IMR-90 (cell line): ENCODE measurements at regions not wholly inside any gene's neighbourhood (a gene's known extent, or its start where the extent isn't known, plus 50 kb on each side); places are given as distances from the start of the nearest gene placed in this dataset.

Source experiments
- ATAC-seq: fragments of 200-7000 bp; cut with Tn5 transposase; 2 replicates; pipeline ENCODE4 v1.9.1; 2020; ENCODE audit warnings: low read depth, mild to moderate bottlenecking, moderate library complexity
- BruUV-seq: library from RNA; stranded (reverse); fragments of 400-500 nt; replicated peaks from 2 replicates; lab custom pipeline; 2021; lab: Mats Ljungman, UMichigan
- CTCF ChIA-PET: fragments of 300-600 bp; formaldehyde crosslinking; extraction: SDS; loops from one replicate; lab custom pipeline; 2021; ENCODE audit warnings: antibody characterized with exemption; lab: Yijun Ruan, JAX
- POLR2A ChIA-PET: fragments of 300-600 bp; sonication (Branson Sonifier 250); formaldehyde crosslinking; loops from one replicate; lab custom pipeline; 2022; ENCODE audit warnings: antibody characterized with exemption; ENCODE audit not compliant: unreplicated experiment; lab: Charles Lee
- DNase-seq: peaks from one replicate; pipeline ENCODE4 v3.0.0; 2013
- H2AFZ ChIP-seq: replicated peaks from 2 replicates; pipeline ENCODE3; 2013; ENCODE audit warnings: low read length, mild to moderate bottlenecking; ENCODE audit not compliant: poor library complexity
- H2AK5ac ChIP-seq: 2 replicates; pipeline ENCODE4 v1.6.1; 2013; ENCODE audit warnings: low read depth, low read length, inconsistent platforms
- H2AK9ac ChIP-seq: replicated peaks from 2 replicates; pipeline ENCODE3; 2013; ENCODE audit warnings: mild to moderate bottlenecking, low read depth, low read length, moderate library complexity; ENCODE audit not compliant: poor library complexity
- H2BK120ac ChIP-seq: 2 replicates; pipeline ENCODE4 v1.6.1; 2013; ENCODE audit warnings: low read depth, low read length, inconsistent platforms
- H2BK15ac ChIP-seq: 3 replicates; pipeline ENCODE4 v1.6.1; 2013; ENCODE audit warnings: low read depth, low read length, inconsistent platforms
- H2BK20ac ChIP-seq: 2 replicates; pipeline ENCODE4 v1.6.1; 2013; ENCODE audit warnings: low read depth, mild to moderate bottlenecking, inconsistent platforms, low read length, moderate library complexity
- H2BK5ac ChIP-seq: 2 replicates; pipeline ENCODE4 v1.6.1; 2013; ENCODE audit warnings: mild to moderate bottlenecking, low read depth, low read length, inconsistent platforms; ENCODE audit not compliant: poor library complexity, severe bottlenecking
- H3K14ac ChIP-seq: replicated peaks from 2 replicates; pipeline ENCODE4 v1.6.1; 2013; ENCODE audit warnings: low read depth, low read length, inconsistent platforms
- H3K18ac ChIP-seq: 2 replicates; pipeline ENCODE4 v1.6.1; 2013; ENCODE audit warnings: low read depth, low read length, control low read depth
- H3K23ac ChIP-seq: 2 replicates; pipeline ENCODE4 v1.6.1; 2013; ENCODE audit warnings: low read depth, low read length, inconsistent platforms
- H3K27ac ChIP-seq: 2 replicates; pipeline ENCODE4 v1.5.1; 2013; ENCODE audit warnings: mild to moderate bottlenecking, control low read depth, low read length; ENCODE audit not compliant: insufficient read depth
- H3K27me3 ChIP-seq: 2 replicates; pipeline ENCODE4 v1.6.1; 2013; ENCODE audit warnings: low read length; ENCODE audit not compliant: control insufficient read depth, insufficient read depth
- H3K36me3 ChIP-seq: 2 replicates; pipeline ENCODE4 v1.6.1; 2013; ENCODE audit warnings: low read length, mixed read lengths; ENCODE audit not compliant: control insufficient read depth, insufficient read depth
- H3K4ac ChIP-seq: 2 replicates; pipeline ENCODE4 v1.6.1; 2013; ENCODE audit warnings: low read depth, low read length, inconsistent platforms
- H3K4me1 ChIP-seq: 2 replicates; pipeline ENCODE4 v1.6.1; 2013; ENCODE audit warnings: low read length, mixed read lengths; ENCODE audit not compliant: control insufficient read depth, insufficient read depth
- H3K4me2 ChIP-seq: 2 replicates; pipeline ENCODE4 v1.6.1; 2013; ENCODE audit warnings: low read depth, mild to moderate bottlenecking, control low read depth, low read length, moderate library complexity
- H3K4me3 ChIP-seq: 2 replicates; pipeline ENCODE4 v1.5.1; 2013; ENCODE audit warnings: low read depth, mild to moderate bottlenecking, control low read depth, low read length, moderate library complexity; ENCODE audit not compliant: insufficient read depth
- H3K56ac ChIP-seq: 2 replicates; pipeline ENCODE4 v1.6.1; 2013; ENCODE audit warnings: low read length, inconsistent platforms; ENCODE audit not compliant: insufficient read depth; ENCODE audit errors: extremely low read depth
- H3K79me1 ChIP-seq, 2 experiments: 2 replicates each; pipeline ENCODE4 v1.6.1; 2013; ENCODE audit warnings: low read length in 2 of 2, inconsistent platforms in 1 of 2, low read depth in 1 of 2
- H3K9ac ChIP-seq: 2 replicates; pipeline ENCODE4 v1.6.1; 2013; ENCODE audit warnings: low read depth, low read length, control low read depth
- H3K9me1 ChIP-seq: 2 replicates; pipeline ENCODE4 v1.6.1; 2013; ENCODE audit warnings: low read length, inconsistent platforms; ENCODE audit not compliant: insufficient read depth
- H3K9me3 ChIP-seq: 2 replicates; pipeline ENCODE4 v1.6.1; 2013; ENCODE audit warnings: low read length; ENCODE audit not compliant: control insufficient read depth, insufficient read depth
- H4K20me1 ChIP-seq: 2 replicates; pipeline ENCODE4 v1.6.1; 2013; ENCODE audit warnings: low read length, inconsistent platforms; ENCODE audit not compliant: insufficient read depth
- H4K5ac ChIP-seq: 2 replicates; pipeline ENCODE4 v1.6.1; 2013; ENCODE audit warnings: mild to moderate bottlenecking, low read depth, low read length, control low read depth
- H4K8ac ChIP-seq, 2 experiments: 2 replicates each; pipeline ENCODE4 v1.6.1; 2013; ENCODE audit warnings: low read depth in 2 of 2, low read length in 2 of 2, control low read depth in 1 of 2, inconsistent platforms in 1 of 2
- H4K91ac ChIP-seq: 2 replicates; pipeline ENCODE4 v1.6.1; 2013; ENCODE audit warnings: low read depth, low read length, inconsistent platforms; ENCODE audit not compliant: insufficient read depth
- BHLHE40 ChIP-seq: fragments of 150-350 bp; IDR thresholded peaks from 2 replicates; pipeline ENCODE4 v1.6.1; 2016; ENCODE audit warnings: mild to moderate bottlenecking, low read depth, low read length
- CEBPB ChIP-seq: IDR thresholded peaks from 2 replicates; pipeline ENCODE4 v1.6.1; 2012; ENCODE audit warnings: low read depth, low read length, improper control_type of control experiment
- CHD1 ChIP-seq: IDR thresholded peaks from 2 replicates; pipeline ENCODE4 v1.6.1; 2012; ENCODE audit warnings: low read depth, low read length, improper control_type of control experiment
- FOS ChIP-seq: fragments of 150-350 bp; IDR thresholded peaks from 2 replicates; pipeline ENCODE4 v1.6.1; 2016; ENCODE audit warnings: low read depth, low read length
- MAFK ChIP-seq: IDR thresholded peaks from 2 replicates; pipeline ENCODE4 v1.6.1; 2012; ENCODE audit warnings: low read depth, low read length, improper control_type of control experiment
- MAZ ChIP-seq: IDR thresholded peaks from 2 replicates; pipeline ENCODE4 v1.6.1; 2012; ENCODE audit warnings: low read depth, mild to moderate bottlenecking, low read length, improper control_type of control experiment, moderate library complexity, borderline replicate concordance
- MXI1 ChIP-seq: IDR thresholded peaks from 2 replicates; pipeline ENCODE4 v1.6.1; 2012; ENCODE audit warnings: low read depth, mild to moderate bottlenecking, low read length, moderate library complexity, borderline replicate concordance
- NFE2L2 ChIP-seq: fragments of 150-350 bp; IDR thresholded peaks from 2 replicates; pipeline ENCODE4 v1.6.1; 2016; ENCODE audit warnings: low read depth, mild to moderate bottlenecking, low read length
- RAD21 ChIP-seq: IDR thresholded peaks from 2 replicates; pipeline ENCODE4 v1.6.1; 2012; ENCODE audit warnings: low read length, improper control_type of control experiment
- RCOR1 ChIP-seq: IDR thresholded peaks from 2 replicates; pipeline ENCODE4 v1.6.1; 2012; ENCODE audit warnings: mild to moderate bottlenecking, low read length, improper control_type of control experiment; ENCODE audit not compliant: insufficient replicate concordance
- RFX5 ChIP-seq: IDR thresholded peaks from 2 replicates; pipeline ENCODE4 v1.8.0; 2012; ENCODE audit warnings: low read depth, mild to moderate bottlenecking, low read length, moderate library complexity
- SMC3 ChIP-seq: fragments of 150-350 bp; IDR thresholded peaks from 2 replicates; pipeline ENCODE4 v1.6.1; 2016; ENCODE audit warnings: low read depth, mild to moderate bottlenecking, antibody characterized with exemption, low read length, moderate library complexity
- WGBS, 2 experiments: methylation state at CpG; one replicate each; pipeline versions ENCODE4 v1.1.5 to v1.1.7; 2013; ENCODE audit warnings: missing lambda C conversion rate in 2 of 2; ENCODE audit not compliant: insufficient read length in 1 of 2; ENCODE audit errors: extremely low coverage in 2 of 2; 5-methylcytosine and 5-hydroxymethylcytosine counted together
- dilution Hi-C: fragments of 300-500 bp; cut with HindIII; formaldehyde crosslinking; loops from one replicate; pipeline ENCODE4 v1.14.3; 2018; ENCODE audit warnings: low sequenced_read_pairs; ENCODE audit not compliant: unreplicated experiment
- in situ Hi-C: fragments of 300-500 bp; cut with MboI; formaldehyde crosslinking; loops from 3 replicates; pipeline ENCODE4 v1.14.3; 2019; ENCODE audit warnings: low sequenced_read_pairs, inconsistent platforms, mixed read lengths
- intact Hi-C: fragments of 100-400 bp; cut with micrococcal nuclease; formaldehyde crosslinking; loops from 2 replicates; pipeline ENCODE4 v1.10.0; 2022
- TF ChIP-seq, protein P1 (sequence below): fragments of 150-350 bp; IDR thresholded peaks from 2 replicates; pipeline ENCODE4 v1.6.1; 2017; ENCODE audit warnings: mild to moderate bottlenecking, antibody characterized with exemption, low read length, low read depth
- TF ChIP-seq, protein P2 (sequence below): fragments of 150-350 bp; IDR thresholded peaks from 2 replicates; pipeline ENCODE4 v1.6.1; 2016; ENCODE audit warnings: low read depth, mild to moderate bottlenecking, low read length, moderate library complexity, borderline replicate concordance
- TF ChIP-seq, protein P3 (sequence below): conservative IDR thresholded peaks from 2 replicates; pipeline ENCODE4 v1.5.1; 2012; ENCODE audit warnings: mild to moderate bottlenecking, low read depth, low read length, improper control_type of control experiment

DNA sequence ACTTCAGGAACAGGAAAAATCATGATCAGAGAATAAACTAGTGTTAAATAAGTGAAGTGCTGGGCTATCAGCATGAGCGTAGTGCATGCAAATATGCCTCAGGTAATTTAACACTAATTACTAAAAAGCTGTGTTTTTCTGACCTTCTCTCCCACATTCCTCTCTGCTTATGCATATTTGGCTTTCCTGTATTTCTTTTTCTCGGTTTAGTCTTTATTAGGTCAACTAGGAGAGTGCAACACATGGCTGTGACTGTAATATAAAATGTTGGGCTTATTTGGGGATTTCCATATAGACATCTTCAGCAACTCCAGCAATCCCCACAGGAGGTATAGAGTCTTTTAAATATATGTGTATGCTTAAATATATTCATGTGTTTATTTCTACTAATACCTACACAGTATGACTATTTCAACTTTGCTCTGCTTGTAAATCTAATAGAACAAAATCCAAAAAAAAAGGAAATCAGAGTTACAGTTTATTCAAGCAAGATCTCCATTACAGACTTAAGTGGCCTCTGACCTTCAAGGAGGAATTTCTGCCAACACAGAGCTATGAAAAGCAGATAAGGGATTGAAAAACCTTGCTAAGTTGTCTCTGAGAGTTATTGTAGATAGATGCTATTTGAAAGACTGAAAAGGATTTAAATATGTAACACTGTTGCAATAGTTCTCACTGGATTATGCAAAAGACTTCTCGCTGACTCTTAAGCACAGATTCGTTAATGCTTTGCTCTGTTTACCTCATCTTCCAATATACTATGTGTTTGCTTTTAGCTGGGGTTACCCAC, 359.5 kb upstream of the RGPD4 start:
- Histone ChIP-seq H3K9me1 (no peaks in the 10 kb centered on the region), H3K9me3 (peaks cover 8% of the 10 kb centered on the region; the same call in 1 of the 2 replicates), H2BK20ac (no peak overlapping the region), H3K23ac (no peak overlapping the region), H4K91ac (no peak overlapping the region), H2BK5ac (no peak overlapping the region), H3K9ac (no peak overlapping the region), H4K8ac (no peak overlapping the region), H3K56ac (no peak overlapping the region), H3K27me3 (no peaks in the 10 kb centered on the region), H3K4me3 (no peak overlapping the region), H4K20me1 (no peaks in the 10 kb centered on the region), H3K14ac (no peak overlapping the region), H3K36me3 (no peaks in the 10 kb centered on the region), H2AK9ac (no peak overlapping the region), H2BK15ac (no peak overlapping the region), H3K27ac (no peak overlapping the region), H3K79me1 (no peaks in the 10 kb centered on the region), H3K4ac (no peak overlapping the region), H2AK5ac (no peak overlapping the region), H3K4me2 (no peak overlapping the region), H2BK120ac (no peak overlapping the region), H4K5ac (no peak overlapping the region), H3K18ac (no peak overlapping the region), H2AFZ (no peak overlapping the region), H3K4me1 (no peaks in the 10 kb centered on the region)
- no TSS peak for BruUV-seq
- ChIA-PET POLR2A (no interaction called here), CTCF (no interaction called here)
- in situ Hi-C loops (no loop called here), dilution Hi-C loops (no loop called here), intact Hi-C loops (no loop called here)
- ATAC-seq = no peak
- WGBS, 2 experiments = no CpG with 5 or more reads among the region's 4 CpGs
- no peak for TF ChIP-seq MAZ
- no peak for TF ChIP-seq RAD21
- no peak for TF ChIP-seq RFX5
- TF ChIP-seq, protein P1, sequence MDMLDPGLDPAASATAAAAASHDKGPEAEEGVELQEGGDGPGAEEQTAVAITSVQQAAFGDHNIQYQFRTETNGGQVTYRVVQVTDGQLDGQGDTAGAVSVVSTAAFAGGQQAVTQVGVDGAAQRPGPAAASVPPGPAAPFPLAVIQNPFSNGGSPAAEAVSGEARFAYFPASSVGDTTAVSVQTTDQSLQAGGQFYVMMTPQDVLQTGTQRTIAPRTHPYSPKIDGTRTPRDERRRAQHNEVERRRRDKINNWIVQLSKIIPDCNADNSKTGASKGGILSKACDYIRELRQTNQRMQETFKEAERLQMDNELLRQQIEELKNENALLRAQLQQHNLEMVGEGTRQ = no peak
- no peak for TF ChIP-seq SMC3
- no peak for TF ChIP-seq MAFK
- TF ChIP-seq, protein P2, sequence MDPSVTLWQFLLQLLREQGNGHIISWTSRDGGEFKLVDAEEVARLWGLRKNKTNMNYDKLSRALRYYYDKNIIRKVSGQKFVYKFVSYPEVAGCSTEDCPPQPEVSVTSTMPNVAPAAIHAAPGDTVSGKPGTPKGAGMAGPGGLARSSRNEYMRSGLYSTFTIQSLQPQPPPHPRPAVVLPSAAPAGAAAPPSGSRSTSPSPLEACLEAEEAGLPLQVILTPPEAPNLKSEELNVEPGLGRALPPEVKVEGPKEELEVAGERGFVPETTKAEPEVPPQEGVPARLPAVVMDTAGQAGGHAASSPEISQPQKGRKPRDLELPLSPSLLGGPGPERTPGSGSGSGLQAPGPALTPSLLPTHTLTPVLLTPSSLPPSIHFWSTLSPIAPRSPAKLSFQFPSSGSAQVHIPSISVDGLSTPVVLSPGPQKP = no peak
- TF ChIP-seq, protein P3, sequence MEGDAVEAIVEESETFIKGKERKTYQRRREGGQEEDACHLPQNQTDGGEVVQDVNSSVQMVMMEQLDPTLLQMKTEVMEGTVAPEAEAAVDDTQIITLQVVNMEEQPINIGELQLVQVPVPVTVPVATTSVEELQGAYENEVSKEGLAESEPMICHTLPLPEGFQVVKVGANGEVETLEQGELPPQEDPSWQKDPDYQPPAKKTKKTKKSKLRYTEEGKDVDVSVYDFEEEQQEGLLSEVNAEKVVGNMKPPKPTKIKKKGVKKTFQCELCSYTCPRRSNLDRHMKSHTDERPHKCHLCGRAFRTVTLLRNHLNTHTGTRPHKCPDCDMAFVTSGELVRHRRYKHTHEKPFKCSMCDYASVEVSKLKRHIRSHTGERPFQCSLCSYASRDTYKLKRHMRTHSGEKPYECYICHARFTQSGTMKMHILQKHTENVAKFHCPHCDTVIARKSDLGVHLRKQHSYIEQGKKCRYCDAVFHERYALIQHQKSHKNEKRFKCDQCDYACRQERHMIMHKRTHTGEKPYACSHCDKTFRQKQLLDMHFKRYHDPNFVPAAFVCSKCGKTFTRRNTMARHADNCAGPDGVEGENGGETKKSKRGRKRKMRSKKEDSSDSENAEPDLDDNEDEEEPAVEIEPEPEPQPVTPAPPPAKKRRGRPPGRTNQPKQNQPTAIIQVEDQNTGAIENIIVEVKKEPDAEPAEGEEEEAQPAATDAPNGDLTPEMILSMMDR = no peak
- TF ChIP-seq BHLHE40 = no peak
- no peak for TF ChIP-seq CHD1
- TF ChIP-seq RCOR1 = no peak
- no peak for TF ChIP-seq NFE2L2
- no peak for TF ChIP-seq FOS
- no peak for TF ChIP-seq MXI1
- no peak for TF ChIP-seq CEBPB
- no peak for DNase-seq
